LNCaP clone FGC (cell line): ENCODE measurements at regions not wholly inside any gene's neighbourhood (a gene's known extent, or its start where the extent isn't known, plus 50 kb on each side); places are given as distances from the start of the nearest gene placed in this dataset.
A peak's percentile ranks its signal among the peaks of the same experiment; 100 is the strongest.

Experiments
- DNase-seq: peaks from one replicate; pipeline ENCODE4 v3.0.0-alpha.2; 2011; ENCODE audit warnings: low read depth
- H3K4me3 ChIP-seq: 2 replicates; pipeline ENCODE4 v1.5.1; 2011; ENCODE audit warnings: mild to moderate bottlenecking, low read depth, low read length, control low read depth
- CTCF ChIP-seq: IDR thresholded peaks from 2 replicates; pipeline ENCODE4 v1.5.1; 2012; ENCODE audit warnings: mild to moderate bottlenecking; ENCODE audit not compliant: control insufficient read depth, insufficient read depth; ENCODE audit errors: extremely low read depth

- DNase-seq: no peak
- TF ChIP-seq CTCF: no peak
- H3K4me3 ChIP-seq: no peak overlapping the region
Measured at GRCh38 chr16:82323171-82323570, 153.1 kb upstream of the MPHOSPH6 start.

DNA sequence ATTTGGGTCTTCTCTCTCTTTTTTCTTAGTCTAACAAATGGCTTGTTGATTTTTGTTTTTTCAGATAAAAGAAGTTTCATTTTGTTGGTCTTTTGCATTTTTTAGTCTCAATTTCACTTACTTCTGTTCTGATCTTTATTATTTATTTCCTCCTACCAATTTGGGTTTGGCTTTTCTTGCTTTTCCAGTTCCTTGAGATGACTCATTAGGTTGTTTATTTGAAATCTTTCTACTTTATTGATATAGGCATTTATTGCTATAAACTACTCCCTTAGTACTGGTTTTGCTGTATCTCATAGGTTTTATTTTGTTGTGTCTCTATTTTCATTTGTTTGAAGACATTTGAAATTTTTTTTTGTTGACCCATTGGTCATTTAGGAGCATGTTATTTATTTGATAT lies 152.2 kb upstream of the MPHOSPH6 start:
- no peak overlapping the region for H3K4me3 ChIP-seq
- TF ChIP-seq CTCF: no peak
- DNase-seq: peak; percentile 62

GRCh38 chr16:82319038-82319437 lies 149.0 kb upstream of the MPHOSPH6 start:
- TF ChIP-seq CTCF: no peak
- no peak for DNase-seq
- H3K4me3 ChIP-seq: no peak overlapping the region

DNA sequence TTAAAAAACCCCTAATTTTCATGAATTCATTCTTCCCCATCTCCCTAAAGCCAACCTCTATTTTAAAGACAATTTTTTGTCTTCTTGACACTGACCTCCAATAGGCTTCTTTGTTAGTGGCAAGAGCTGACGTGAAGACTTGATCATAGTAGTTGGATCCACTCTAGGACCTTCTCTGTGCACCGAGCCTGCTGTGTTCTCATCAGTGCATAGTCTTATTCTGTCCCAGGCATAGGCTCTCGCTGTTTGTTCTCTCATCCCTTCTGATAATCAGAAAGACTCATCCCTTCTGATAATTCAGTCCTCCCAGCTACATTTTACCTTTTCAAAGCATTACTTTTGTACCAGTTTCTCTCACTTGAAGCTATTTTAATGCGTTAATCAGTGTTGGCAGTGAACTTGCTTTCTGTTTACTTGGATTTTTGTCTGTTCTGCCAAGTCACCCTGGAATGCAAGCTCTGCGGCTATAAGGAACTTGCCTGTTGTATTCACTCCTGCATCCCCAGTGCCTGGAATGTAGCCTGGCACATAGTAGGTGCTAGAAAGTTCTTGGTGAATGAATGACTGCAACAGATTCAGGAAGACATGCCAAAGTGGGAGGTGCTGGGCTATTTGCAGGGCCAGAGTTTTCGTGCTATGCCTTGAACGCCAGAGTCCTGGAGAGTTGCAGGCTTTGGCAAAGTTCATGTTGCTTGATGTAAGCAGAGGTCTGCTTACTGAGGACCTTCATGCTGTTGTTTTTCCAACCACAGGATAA lies 147.6 kb upstream of the MPHOSPH6 start:
- TF ChIP-seq CTCF: no peak
- H3K4me3 ChIP-seq: no peak overlapping the region
- DNase-seq: peak; percentile 26

DNA sequence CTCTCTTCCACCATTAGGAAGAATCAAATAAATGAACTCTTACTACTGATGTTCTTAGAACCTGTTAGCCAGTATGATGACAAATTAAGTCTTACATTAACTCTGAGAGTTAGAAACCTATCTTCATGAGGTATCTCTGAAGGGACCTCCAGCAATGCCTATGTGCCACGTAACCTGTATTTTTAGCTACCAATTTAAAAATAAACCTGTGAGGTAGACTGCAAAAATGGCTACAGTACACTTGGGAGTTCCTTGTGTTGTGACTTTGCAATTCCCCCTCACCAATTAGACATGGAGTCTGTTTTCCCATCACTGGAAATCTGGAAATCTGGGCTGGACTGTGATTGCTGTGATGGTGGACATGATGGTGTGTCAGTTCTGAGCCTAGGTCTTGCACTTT lies 143.7 kb upstream of the MPHOSPH6 start:
- TF ChIP-seq CTCF: no peak
- no peak overlapping the region for H3K4me3 ChIP-seq
- no peak for DNase-seq

DNA sequence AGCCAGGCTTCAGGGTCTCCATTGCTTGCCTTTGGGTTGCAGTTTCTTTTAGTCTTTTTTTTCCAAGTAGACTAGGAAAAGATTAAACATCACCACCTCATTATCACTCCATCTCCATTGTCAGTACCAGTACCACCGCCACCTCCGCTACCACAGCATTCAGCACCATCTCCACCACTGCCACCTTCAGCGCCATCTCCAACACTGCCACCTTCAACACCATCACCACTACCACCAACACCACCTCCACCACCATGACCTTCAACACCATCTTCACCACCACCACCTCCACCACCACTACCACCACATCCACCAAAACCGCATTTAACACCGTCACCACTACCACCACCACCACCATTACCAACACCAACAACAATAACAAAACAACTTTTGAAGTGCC lies 141.5 kb upstream of the MPHOSPH6 start:
- DNase-seq: no peak
- TF ChIP-seq CTCF: no peak
- no peak overlapping the region for H3K4me3 ChIP-seq

- H3K4me3 ChIP-seq: no peak overlapping the region
- TF ChIP-seq CTCF: no peak
- no peak for DNase-seq
Measured at GRCh38 chr16:82302042-82302727, 132.2 kb upstream of the MPHOSPH6 start.
